Right lobe of liver (tissue), 6 donors: ENCODE measurements at regions not wholly inside any gene's neighbourhood (a gene's known extent, or its start where the extent isn't known, plus 50 kb on each side); places are given as distances from the start of the nearest gene placed in this dataset.

ENCODE experiments used
- ATAC-seq, 4 donors: fragments of 200-7000 bp; cut with Tn5 transposase; one replicate each; pipeline ENCODE4 v1.9.1; 2020; ENCODE audit warnings: mild to moderate bottlenecking in 4 of 4, moderate library complexity in 4 of 4
- DNase-seq, 3 donors: peaks; one replicate each; pipeline ENCODE4 v3.0.0-alpha.2; 2020
- H3K27ac ChIP-seq, 3 donors: fragments of 200-600 bp; one replicate each; pipeline ENCODE4 v1.8.0; 2022
- H3K27me3 ChIP-seq, 2 donors: fragments of 200-600 bp; one replicate each; pipeline ENCODE4 v1.8.0; 2022
- H3K36me3 ChIP-seq, 4 donors: fragments of 200-600 bp; sonication (generic) in 1 of 4; one replicate each; pipeline versions ENCODE4 v1.5.1 to v1.8.0; 2017 to 2022; ENCODE audit warnings: control low read depth in 1 of 4
- H3K4me1 ChIP-seq, 4 donors: fragments of 200-600 bp; sonication (generic) in 1 of 4; one replicate each; pipeline versions ENCODE4 v1.5.1 to v1.8.0; 2017 to 2022; ENCODE audit warnings: control low read depth in 1 of 4
- H3K4me3 ChIP-seq, 3 donors: fragments of 200-600 bp; one replicate each; pipeline ENCODE4 v1.8.0; 2022
- H3K9me3 ChIP-seq, 4 donors: fragments of 200-600 bp; sonication (generic) in 1 of 4; one replicate each; pipeline versions ENCODE4 v1.5.1 to v1.8.0; 2017 to 2022; ENCODE audit warnings: control low read depth in 1 of 4
- POLR2A ChIP-seq: fragments of 450-650 bp; IDR thresholded peaks from one replicate; pipeline ENCODE4 v1.6.1; 2017; ENCODE audit warnings: antibody characterized with exemption, mild to moderate bottlenecking
- WGBS: methylation state at CpG from one replicate; pipeline ENCODE4 v1.1.6; 2018; ENCODE audit warnings: low coverage, low lambda C conversion rate; ENCODE audit not compliant: insufficient coverage; ENCODE audit errors: missing lambda C conversion rate; 5-methylcytosine and 5-hydroxymethylcytosine counted together
- intact Hi-C, 2 donors: fragments of 100-400 bp; cut with DNase I; formaldehyde crosslinking; loops; one replicate each; pipeline versions ENCODE4 v1.11.2 to v1.14.1; 2022
- TF ChIP-seq, protein P1 (sequence below), 4 donors: fragments of 200-600 bp in 3 of 4; fragments of 450-650 bp in 1 of 4; IDR thresholded peaks; one replicate each; pipeline versions ENCODE4 v1.5.1 to v1.8.0; 2016 to 2022; ENCODE audit warnings: antibody characterized with exemption in 4 of 4, mild to moderate bottlenecking in 2 of 4
- donor health status: DM: no; HTN: yes; CAD: no.
- donor health status: DM: no; HTN: no; CAD: no.
- donor health status: DM: no; HTN: no; CAD: no.
- donor health status: DM: no; HTN: yes; CAD: no.
- donor health status: DM: no; HTN: yes; CAD: no.

DNA sequence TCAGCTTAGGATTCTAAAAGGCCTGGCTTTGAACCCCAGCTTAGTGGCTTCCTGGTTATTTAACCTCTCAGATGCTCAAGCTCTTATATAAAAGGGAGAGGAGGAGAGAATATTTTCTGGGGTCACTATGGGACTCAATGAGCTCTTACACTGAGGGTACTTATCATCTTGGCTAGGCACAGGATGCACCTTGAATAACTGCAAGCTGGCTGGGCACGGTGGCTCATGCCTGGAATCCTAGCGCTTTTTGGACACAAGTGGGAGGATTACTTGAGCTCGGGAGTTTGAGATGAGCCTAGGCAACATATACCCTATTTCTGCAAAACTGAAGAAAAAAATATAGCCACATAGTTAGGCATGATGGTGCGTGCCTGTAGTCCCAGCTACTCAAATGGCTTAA lies 665.3 kb upstream of the RBFOX1 start:
- H3K9me3 ChIP-seq: no peaks in the 10 kb centered on the region
- TF ChIP-seq, protein P1, sequence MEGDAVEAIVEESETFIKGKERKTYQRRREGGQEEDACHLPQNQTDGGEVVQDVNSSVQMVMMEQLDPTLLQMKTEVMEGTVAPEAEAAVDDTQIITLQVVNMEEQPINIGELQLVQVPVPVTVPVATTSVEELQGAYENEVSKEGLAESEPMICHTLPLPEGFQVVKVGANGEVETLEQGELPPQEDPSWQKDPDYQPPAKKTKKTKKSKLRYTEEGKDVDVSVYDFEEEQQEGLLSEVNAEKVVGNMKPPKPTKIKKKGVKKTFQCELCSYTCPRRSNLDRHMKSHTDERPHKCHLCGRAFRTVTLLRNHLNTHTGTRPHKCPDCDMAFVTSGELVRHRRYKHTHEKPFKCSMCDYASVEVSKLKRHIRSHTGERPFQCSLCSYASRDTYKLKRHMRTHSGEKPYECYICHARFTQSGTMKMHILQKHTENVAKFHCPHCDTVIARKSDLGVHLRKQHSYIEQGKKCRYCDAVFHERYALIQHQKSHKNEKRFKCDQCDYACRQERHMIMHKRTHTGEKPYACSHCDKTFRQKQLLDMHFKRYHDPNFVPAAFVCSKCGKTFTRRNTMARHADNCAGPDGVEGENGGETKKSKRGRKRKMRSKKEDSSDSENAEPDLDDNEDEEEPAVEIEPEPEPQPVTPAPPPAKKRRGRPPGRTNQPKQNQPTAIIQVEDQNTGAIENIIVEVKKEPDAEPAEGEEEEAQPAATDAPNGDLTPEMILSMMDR (IDR thresholded peaks at IDR 0.05): no peak
- TF ChIP-seq POLR2A: no peak
- ATAC-seq (no peak), DNase-seq (no peak)
- intact Hi-C loops: no loop called here
- no peak overlapping the region for H3K4me3 ChIP-seq
- no peak overlapping the region for H3K27ac ChIP-seq
- no peaks in the 10 kb centered on the region for H3K4me1 ChIP-seq
- no peaks in the 10 kb centered on the region for H3K27me3 ChIP-seq
- 62% methylated on average over 4 of the region's 4 CpGs for WGBS
- H3K36me3 ChIP-seq: no peaks in the 10 kb centered on the region

DNA sequence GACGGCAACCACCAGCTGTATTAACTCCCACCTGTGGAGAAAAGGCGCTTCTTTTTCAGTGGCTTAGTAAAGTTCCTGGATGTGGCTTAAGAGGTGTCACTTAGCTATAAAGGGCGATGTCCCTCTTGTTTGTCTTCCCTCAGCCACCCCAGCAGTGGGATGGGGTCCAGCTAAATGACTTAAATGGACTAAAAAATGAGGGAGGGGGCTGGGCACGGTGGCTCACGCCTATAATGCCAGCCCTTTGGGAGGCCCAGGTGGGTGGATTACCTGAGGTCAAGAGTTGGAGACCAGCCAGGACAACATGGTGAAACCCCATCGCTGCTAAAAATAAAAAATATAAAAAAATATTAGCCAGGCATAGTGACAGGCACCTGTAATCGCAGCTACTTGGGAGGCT lies 667.5 kb upstream of the RBFOX1 start:
- TF ChIP-seq, protein P1 (IDR thresholded peaks at IDR 0.05): no peak
- TF ChIP-seq POLR2A: no peak

DNA sequence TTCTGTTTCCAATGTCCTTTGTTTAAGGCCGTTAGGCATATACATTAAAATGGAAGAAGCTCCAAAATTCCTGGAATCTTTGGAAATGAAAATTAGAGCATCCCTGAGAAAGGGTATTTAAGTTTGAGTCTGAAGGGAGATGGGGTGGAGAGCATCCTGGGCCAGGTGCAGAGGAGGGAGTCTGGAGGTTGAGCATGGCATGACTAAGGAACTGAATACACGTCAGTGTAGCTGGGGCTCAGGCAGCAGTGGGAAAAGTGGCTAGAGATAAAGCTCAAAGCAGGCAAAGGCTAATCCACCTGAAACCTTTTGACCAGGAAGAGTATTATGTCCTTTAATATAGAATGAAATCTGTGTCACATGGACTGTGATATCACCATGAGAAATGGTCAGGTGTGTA lies 669.0 kb upstream of the RBFOX1 start:
- Histone ChIP-seq H3K36me3 (no peaks in the 10 kb centered on the region), H3K4me3 (no peak overlapping the region), H3K9me3 (no peaks in the 10 kb centered on the region), H3K27ac (no peak overlapping the region), H3K27me3 (no peaks in the 10 kb centered on the region), H3K4me1 (no peaks in the 10 kb centered on the region)
- DNase-seq: no peak
- intact Hi-C loops: no loop called here
- 33% methylated on average over 2 of the region's 2 CpGs for WGBS
- ATAC-seq: no peak
- TF ChIP-seq, protein P1 (IDR thresholded peaks at IDR 0.05): no peak
- TF ChIP-seq POLR2A: no peak

More for the DNA sequence above, 667.5 kb upstream of the RBFOX1 start:
- intact Hi-C loops: no loop called here
- WGBS: 59% methylated on average over 7 of the region's 7 CpGs
- no peaks in the 10 kb centered on the region for H3K36me3 ChIP-seq
- no peaks in the 10 kb centered on the region for H3K27me3 ChIP-seq
- no peaks in the 10 kb centered on the region for H3K9me3 ChIP-seq
- no peaks in the 10 kb centered on the region for H3K4me1 ChIP-seq
- ATAC-seq (no peak), DNase-seq (no peak)
- no peak overlapping the region for H3K27ac ChIP-seq
- no peak overlapping the region for H3K4me3 ChIP-seq

DNA sequence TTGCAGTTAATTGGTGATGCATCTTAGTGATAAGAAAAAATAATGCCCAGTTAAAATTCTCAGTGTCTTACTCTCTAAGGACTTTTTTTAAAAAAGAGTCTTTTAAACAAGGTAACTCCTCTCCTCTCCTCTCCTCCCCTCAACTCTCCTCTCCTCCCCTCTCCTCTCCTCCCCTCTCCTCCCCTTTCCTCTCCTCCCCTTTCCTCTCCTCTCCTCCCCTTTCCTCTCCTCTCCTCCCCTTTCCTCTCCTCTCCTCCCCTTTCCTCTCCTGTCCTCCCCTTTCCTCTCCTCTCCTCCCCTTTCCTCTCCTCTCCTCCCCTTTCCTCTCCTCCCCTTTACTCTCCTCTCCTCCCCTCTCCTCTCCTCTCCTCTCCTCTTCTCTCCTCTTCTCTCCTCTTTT lies 675.9 kb upstream of the RBFOX1 start:
- intact Hi-C loops: no loop called here
- DNase-seq (no peak), ATAC-seq (no peak)
- Histone ChIP-seq H3K27ac (no peak overlapping the region), H3K4me1 (no peaks in the 10 kb centered on the region), H3K36me3 (no peaks in the 10 kb centered on the region), H3K27me3 (no peaks in the 10 kb centered on the region), H3K4me3 (no peak overlapping the region), H3K9me3 (no peaks in the 10 kb centered on the region)
- TF ChIP-seq, protein P1 (IDR thresholded peaks at IDR 0.05): no peak
- no peak for TF ChIP-seq POLR2A

DNA sequence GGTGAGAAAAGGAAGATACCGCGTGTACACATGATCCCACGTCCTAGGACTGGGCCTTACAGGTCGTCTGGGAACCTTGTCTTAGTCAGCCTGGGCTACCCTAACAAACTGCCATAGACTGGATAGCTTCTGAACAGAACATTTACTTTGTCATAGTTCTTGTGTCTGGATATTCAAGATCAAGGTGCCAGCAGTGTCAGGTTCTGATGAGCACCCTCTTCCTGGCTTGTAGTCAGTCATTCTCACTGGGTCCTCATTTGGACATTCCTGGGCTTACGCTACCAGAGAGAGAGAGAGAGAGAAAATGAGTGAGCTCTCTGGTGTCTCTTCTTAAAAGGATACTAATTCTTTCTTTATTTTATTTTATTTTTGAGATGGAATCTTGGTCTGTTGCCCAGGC lies 685.8 kb upstream of the RBFOX1 start:
- Histone ChIP-seq H3K36me3 (no peaks in the 10 kb centered on the region), H3K4me1 (no peaks in the 10 kb centered on the region), H3K27me3 (no peaks in the 10 kb centered on the region), H3K4me3 (no peak overlapping the region), H3K27ac (no peak overlapping the region), H3K9me3 (no peaks in the 10 kb centered on the region)
- TF ChIP-seq POLR2A: no peak
- TF ChIP-seq, protein P1 (IDR thresholded peaks at IDR 0.05): no peak
- DNase-seq (no peak), ATAC-seq (no peak)
- WGBS: 44% methylated on average over 4 of the region's 5 CpGs
- intact Hi-C loops: no loop called here
